ENCODE measurements at regions not wholly inside any gene's neighbourhood (a gene's known extent, or its start where the extent isn't known, plus 50 kb on each side); places are given as distances from the start of the nearest gene placed in this dataset.

DNA sequence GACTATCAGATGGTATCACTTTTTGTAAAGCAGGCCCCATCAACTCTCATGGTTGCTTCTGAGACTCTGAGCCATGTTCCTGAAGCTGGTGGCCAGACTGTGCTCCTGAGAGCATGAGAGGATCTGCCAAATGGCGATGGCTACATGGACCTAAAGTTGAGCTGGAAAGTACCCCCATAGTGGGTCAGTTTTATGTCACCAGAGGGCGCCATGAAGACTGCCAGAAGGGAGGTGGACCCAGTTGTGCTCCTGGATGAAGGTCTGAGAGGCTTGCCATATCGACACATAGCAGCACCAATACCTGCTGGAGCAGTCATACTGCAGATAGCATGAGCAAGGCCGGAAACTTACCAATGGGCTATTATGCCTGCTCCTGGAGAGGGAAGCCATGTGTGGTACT lies 105.7 kb downstream of the SLITRK2 start:
- DNase-seq (ENCODE audit: unreplicated experiment) = no peak
- Mint-ChIP-seq H3K27ac (ENCODE audit: low read depth, unreplicated experiment) (no peak overlapping the region), H3K27me3 (ENCODE audit: insufficient read depth, unreplicated experiment) (no peaks in the 10 kb centered on the region), H3K9me3 (ENCODE audit: unreplicated experiment) (peaks cover 13% of the 10 kb centered on the region), H3K4me3 (ENCODE audit: unreplicated experiment) (no peak overlapping the region), H3K36me3 (ENCODE audit: insufficient read depth, unreplicated experiment) (no peaks in the 10 kb centered on the region), H3K4me1 (ENCODE audit: insufficient read depth, unreplicated experiment) (no peaks in the 10 kb centered on the region)
- BruUV-seq (replicated peaks) = no TSS peak
- ChIA-PET POLR2A (no interaction called here), CTCF (no interaction called here)
- TF ChIP-seq, protein P1, sequence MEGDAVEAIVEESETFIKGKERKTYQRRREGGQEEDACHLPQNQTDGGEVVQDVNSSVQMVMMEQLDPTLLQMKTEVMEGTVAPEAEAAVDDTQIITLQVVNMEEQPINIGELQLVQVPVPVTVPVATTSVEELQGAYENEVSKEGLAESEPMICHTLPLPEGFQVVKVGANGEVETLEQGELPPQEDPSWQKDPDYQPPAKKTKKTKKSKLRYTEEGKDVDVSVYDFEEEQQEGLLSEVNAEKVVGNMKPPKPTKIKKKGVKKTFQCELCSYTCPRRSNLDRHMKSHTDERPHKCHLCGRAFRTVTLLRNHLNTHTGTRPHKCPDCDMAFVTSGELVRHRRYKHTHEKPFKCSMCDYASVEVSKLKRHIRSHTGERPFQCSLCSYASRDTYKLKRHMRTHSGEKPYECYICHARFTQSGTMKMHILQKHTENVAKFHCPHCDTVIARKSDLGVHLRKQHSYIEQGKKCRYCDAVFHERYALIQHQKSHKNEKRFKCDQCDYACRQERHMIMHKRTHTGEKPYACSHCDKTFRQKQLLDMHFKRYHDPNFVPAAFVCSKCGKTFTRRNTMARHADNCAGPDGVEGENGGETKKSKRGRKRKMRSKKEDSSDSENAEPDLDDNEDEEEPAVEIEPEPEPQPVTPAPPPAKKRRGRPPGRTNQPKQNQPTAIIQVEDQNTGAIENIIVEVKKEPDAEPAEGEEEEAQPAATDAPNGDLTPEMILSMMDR (IDR thresholded peaks at IDR 0.05; ENCODE audit: unreplicated experiment) = no peak
- intact Hi-C loops (cut with micrococcal nuclease) = loop anchor here (5.0 kb wide), 1 partner anchor 269 kb away; no protein-coding TSS in a partner anchor

DNA sequence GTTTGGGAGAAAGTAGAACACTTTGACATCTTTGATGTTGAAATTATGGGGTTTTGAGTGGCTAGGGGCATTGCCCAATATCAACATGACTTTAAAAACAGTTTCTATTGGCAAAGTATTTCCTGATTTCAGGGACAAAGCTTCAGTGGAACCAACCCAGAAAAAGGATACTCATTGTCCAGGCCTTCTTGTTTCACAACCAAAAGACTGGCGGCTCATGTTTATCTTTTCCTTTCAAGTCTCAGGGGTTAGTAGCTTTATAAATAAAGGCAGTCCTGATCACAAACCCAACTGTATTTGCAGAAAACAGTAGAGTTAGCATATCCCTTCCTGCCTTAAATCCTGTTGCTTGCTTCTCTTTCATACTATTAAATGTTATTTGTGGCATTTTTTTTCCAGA lies 119.1 kb downstream of the SLITRK2 start:
- BruUV-seq (replicated peaks) = no TSS peak
- Mint-ChIP-seq H3K4me3 (ENCODE audit: unreplicated experiment) (no peak overlapping the region), H3K4me1 (ENCODE audit: insufficient read depth, unreplicated experiment) (no peaks in the 10 kb centered on the region), H3K27ac (ENCODE audit: low read depth, unreplicated experiment) (no peak overlapping the region), H3K36me3 (ENCODE audit: insufficient read depth, unreplicated experiment) (no peaks in the 10 kb centered on the region), H3K27me3 (ENCODE audit: insufficient read depth, unreplicated experiment) (no peaks in the 10 kb centered on the region), H3K9me3 (ENCODE audit: unreplicated experiment) (peaks cover 16% of the 10 kb centered on the region)
- ChIA-PET POLR2A (no interaction called here), CTCF (no interaction called here)
- intact Hi-C loops (cut with micrococcal nuclease) = no loop called here
- DNase-seq (ENCODE audit: unreplicated experiment) = no peak
- TF ChIP-seq, protein P1 (IDR thresholded peaks at IDR 0.05; ENCODE audit: unreplicated experiment) = no peak

DNA sequence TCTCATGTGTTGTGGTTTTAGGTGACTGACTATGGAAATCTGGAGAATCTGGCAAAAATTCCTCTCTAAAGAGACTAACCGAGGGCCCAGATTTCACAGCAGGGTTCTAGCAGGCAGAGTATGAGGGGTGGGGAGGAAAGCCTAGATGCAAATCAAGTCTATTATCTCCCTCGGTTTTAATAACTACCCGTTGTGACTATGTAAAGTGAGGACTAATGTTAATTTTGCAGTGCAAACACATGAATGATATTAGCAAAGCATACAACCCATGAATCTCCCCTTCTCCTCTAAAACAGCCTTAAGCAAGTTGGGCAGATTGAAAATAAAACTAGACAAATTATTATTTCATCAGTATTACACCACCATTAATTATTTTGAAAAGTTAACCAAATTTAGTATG lies 131.4 kb downstream of the SLITRK2 start:
- ChIA-PET CTCF (interaction anchor here (0.7 kb wide), 1 partner anchor 13 kb away, joined by 3 read pairs; no protein-coding TSS in a partner anchor), POLR2A (no interaction called here)
- DNase-seq (ENCODE audit: unreplicated experiment) = no peak
- Mint-ChIP-seq H3K27ac (ENCODE audit: low read depth, unreplicated experiment) (no peak overlapping the region), H3K4me1 (ENCODE audit: insufficient read depth, unreplicated experiment) (no peaks in the 10 kb centered on the region), H3K36me3 (ENCODE audit: insufficient read depth, unreplicated experiment) (no peaks in the 10 kb centered on the region), H3K4me3 (ENCODE audit: unreplicated experiment) (no peak overlapping the region), H3K9me3 (ENCODE audit: unreplicated experiment) (no peaks in the 10 kb centered on the region), H3K27me3 (ENCODE audit: insufficient read depth, unreplicated experiment) (no peaks in the 10 kb centered on the region)
- TF ChIP-seq, protein P1 (IDR thresholded peaks at IDR 0.05; ENCODE audit: unreplicated experiment) = no peak
- BruUV-seq (replicated peaks) = no TSS peak
- intact Hi-C loops (cut with micrococcal nuclease) = no loop called here

DNA sequence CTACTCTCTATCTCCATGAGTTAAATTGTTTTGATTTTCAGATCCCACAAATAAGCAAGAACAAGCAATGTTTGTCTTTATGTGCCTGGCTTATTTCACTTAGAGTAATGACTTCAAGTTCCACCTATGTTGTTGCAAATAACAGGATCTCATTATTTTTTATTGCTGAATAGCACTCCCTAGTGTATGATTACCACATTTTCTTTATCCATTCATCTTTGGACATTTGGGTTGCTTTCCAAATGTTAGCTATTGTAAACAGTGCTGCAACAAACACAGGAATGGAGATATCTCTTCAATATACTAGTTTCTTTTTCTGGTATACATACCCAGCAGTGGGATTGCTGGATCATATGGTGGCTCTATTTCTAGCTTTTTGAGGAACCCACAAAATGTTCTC lies 136.0 kb downstream of the SLITRK2 start:
- no peak for DNase-seq (ENCODE audit: unreplicated experiment)
- ChIA-PET CTCF (interaction anchor here (0.7 kb wide), 1 partner anchor 33 kb away, joined by 3 read pairs; no protein-coding TSS in a partner anchor), POLR2A (no interaction called here)
- intact Hi-C loops (cut with micrococcal nuclease) = no loop called here
- H3K4me3 Mint-ChIP-seq (ENCODE audit: unreplicated experiment) = no peak overlapping the region
- no peaks in the 10 kb centered on the region for H3K4me1 Mint-ChIP-seq (ENCODE audit: insufficient read depth, unreplicated experiment)
- no peak overlapping the region for H3K27ac Mint-ChIP-seq (ENCODE audit: low read depth, unreplicated experiment)
- H3K9me3 Mint-ChIP-seq (ENCODE audit: unreplicated experiment) = peaks cover 8% of the 10 kb centered on the region
- H3K27me3 Mint-ChIP-seq (ENCODE audit: insufficient read depth, unreplicated experiment) = no peaks in the 10 kb centered on the region
- TF ChIP-seq, protein P1 (IDR thresholded peaks at IDR 0.05; ENCODE audit: unreplicated experiment) = no peak
- no peaks in the 10 kb centered on the region for H3K36me3 Mint-ChIP-seq (ENCODE audit: insufficient read depth, unreplicated experiment)
- BruUV-seq (replicated peaks) = no TSS peak
